Testis (tissue), 2 donors: ENCODE measurements at regions not wholly inside any gene's neighbourhood (a gene's known extent, or its start where the extent isn't known, plus 50 kb on each side); places are given as distances from the start of the nearest gene placed in this dataset.

ENCODE experiments used
- DNase-seq: peaks from one replicate; pipeline ENCODE4 v3.0.0-alpha.2; 2019
- H3K27ac ChIP-seq, 2 donors: fragments of 200-600 bp; sonication (generic); one replicate each; pipeline ENCODE4 v1.5.1; 2019
- H3K27me3 ChIP-seq: fragments of 200-600 bp; sonication (generic); one replicate; pipeline ENCODE4 v1.5.1; 2019
- H3K36me3 ChIP-seq: fragments of 200-600 bp; sonication (generic); one replicate; pipeline ENCODE4 v1.5.1; 2017; ENCODE audit warnings: low read depth; ENCODE audit errors: missing control alignments
- H3K4me1 ChIP-seq: fragments of 200-600 bp; sonication (generic); one replicate; pipeline ENCODE4 v1.5.1; 2019
- H3K4me3 ChIP-seq, 2 donors: fragments of 200-600 bp; sonication (generic); one replicate each; pipeline ENCODE4 v1.5.1; 2017 to 2019
- H3K9me3 ChIP-seq: fragments of 200-600 bp; sonication (generic); one replicate; pipeline ENCODE4 v1.5.1; 2017
- CTCF ChIP-seq, 3 experiments: fragments of 450-650 bp in 2 of 3; fragments of 200-600 bp in 1 of 3; sonication (generic) in 1 of 3; IDR thresholded peaks; one replicate each; pipeline ENCODE4 v1.5.1; 2016 to 2019; ENCODE audit warnings: antibody characterized with exemption in 3 of 3, mild to moderate bottlenecking in 2 of 3, moderate library complexity in 1 of 3
- POLR2A ChIP-seq: fragments of 450-650 bp; IDR thresholded peaks from one replicate; pipeline ENCODE4 v1.6.1; 2017; ENCODE audit warnings: antibody characterized with exemption, mild to moderate bottlenecking, moderate library complexity
- WGBS, 2 donors: methylation state at CpG; one replicate each; pipeline ENCODE4 v1.1.5; 2018; 5-methylcytosine and 5-hydroxymethylcytosine counted together
- intact Hi-C: fragments of 100-400 bp; cut with DNase I; formaldehyde crosslinking; loops from one replicate; pipeline ENCODE4 v1.15.1; 2023; ENCODE audit warnings: low total_unique reads

- no peak overlapping the region for H3K27ac ChIP-seq
- intact Hi-C loops = loop anchor here (10.0 kb wide), 1 partner anchor 285 kb away; no protein-coding TSS in a partner anchor
- H3K27me3 ChIP-seq = no peaks in the 10 kb centered on the region
- TF ChIP-seq POLR2A = no peak
- TF ChIP-seq CTCF (IDR thresholded peaks at IDR 0.05) = no peak
- no peaks in the 10 kb centered on the region for H3K36me3 ChIP-seq
- no peak overlapping the region for H3K4me3 ChIP-seq
- WGBS, 2 donors = 94 to 98% methylated on average over 3 of the region's 3 CpGs
- no peaks in the 10 kb centered on the region for H3K9me3 ChIP-seq
- DNase-seq = no peak
- H3K4me1 ChIP-seq = no peaks in the 10 kb centered on the region
Measured at GRCh38 chr2:41410011-41410410, 637.8 kb upstream of the PKDCC start.

- Histone ChIP-seq H3K9me3 (no peaks in the 10 kb centered on the region), H3K4me1 (no peaks in the 10 kb centered on the region), H3K27me3 (no peaks in the 10 kb centered on the region), H3K36me3 (no peaks in the 10 kb centered on the region), H3K27ac (no peak overlapping the region), H3K4me3 (no peak overlapping the region)
- intact Hi-C loops = loop anchor here (10.0 kb wide), 1 partner anchor 281 kb away; no protein-coding TSS in a partner anchor
- WGBS, 2 donors = 57% methylated on average over 4 of the region's 4 CpGs
- DNase-seq = no peak
- no peak for TF ChIP-seq POLR2A
- TF ChIP-seq CTCF (IDR thresholded peaks at IDR 0.05) = no peak
Measured at GRCh38 chr2:41413813-41414485, 633.9 kb upstream of the PKDCC start.

GRCh38 chr2:41414486-41415230, 633.2 kb upstream of the PKDCC start:
- 65 to 74% methylated on average over 5 of the region's 5 CpGs for whole genome bisulfite sequencing, 2 donors
- no peaks in the 10 kb centered on the region for H3K36me3 ChIP-seq
- H3K4me3 ChIP-seq = no peak overlapping the region
- TF ChIP-seq CTCF (IDR thresholded peaks at IDR 0.05) (peak; percentile 22 to 54 (median 46)), POLR2A (no peak)
- peak; percentile 56 for DNase-seq
- H3K4me1 ChIP-seq = no peaks in the 10 kb centered on the region
- intact Hi-C loops = loop anchor here (10.0 kb wide), 1 partner anchor 280 kb away; no protein-coding TSS in a partner anchor
- H3K9me3 ChIP-seq = no peaks in the 10 kb centered on the region
- no peaks in the 10 kb centered on the region for H3K27me3 ChIP-seq
- no peak overlapping the region for H3K27ac ChIP-seq

- no peaks in the 10 kb centered on the region for H3K36me3 ChIP-seq
- no peaks in the 10 kb centered on the region for H3K27me3 ChIP-seq
- no peaks in the 10 kb centered on the region for H3K9me3 ChIP-seq
- no peak overlapping the region for H3K4me3 ChIP-seq
- H3K27ac ChIP-seq = no peak overlapping the region
- H3K4me1 ChIP-seq = no peaks in the 10 kb centered on the region
- DNase-seq = no peak
- intact Hi-C loops = loop anchor here (10.0 kb wide), 1 partner anchor 277 kb away; no protein-coding TSS in a partner anchor
- WGBS, 2 donors = 60 to 64% methylated on average over 1 of the region's 1 CpG
- TF ChIP-seq POLR2A (no peak), CTCF (IDR thresholded peaks at IDR 0.05) (no peak)
Measured at GRCh38 chr2:41417511-41417910, 630.3 kb upstream of the PKDCC start.
